Activated T-helper 17 cell treated with anti-CD3 and anti-CD28 coated beads, Interleukin-2, amount 50 U/mL, for 72 hours (primary cell): ENCODE measurements at regions not wholly inside any gene's neighbourhood (a gene's known extent, or its start where the extent isn't known, plus 50 kb on each side); places are given as distances from the start of the nearest gene placed in this dataset.
"Not testable (repeated sequence)": the region's sequence is repeated elsewhere in the genome, so short reads cannot be mapped to it uniquely, and the experiment has no call there.

Experiments
- ATAC-seq: fragments of 150-1000 bp; cut with Tn5 transposase; replicated peaks from 2 replicates; pipeline ENCODE4 v1.10.0; 2021; ENCODE audit warnings: mild to moderate bottlenecking, moderate library complexity
- H3K27ac Mint-ChIP-seq: one replicate; pipeline ENCODE4 v1.8.0; 2022; ENCODE audit warnings: mixed read lengths
- H3K27me3 Mint-ChIP-seq: one replicate; pipeline ENCODE4 v1.8.0; 2022; ENCODE audit warnings: mixed read lengths
- H3K36me3 Mint-ChIP-seq: one replicate; pipeline ENCODE4 v1.8.0; 2022; ENCODE audit warnings: low read depth, mild to moderate bottlenecking, mixed read lengths
- H3K4me1 Mint-ChIP-seq: one replicate; pipeline ENCODE4 v1.8.0; 2022; ENCODE audit warnings: mixed read lengths
- H3K4me3 Mint-ChIP-seq: one replicate; pipeline ENCODE4 v1.8.0; 2022; ENCODE audit warnings: mild to moderate bottlenecking, mixed read lengths
- H3K9me3 Mint-ChIP-seq: one replicate; pipeline ENCODE4 v1.8.0; 2022; ENCODE audit warnings: mixed read lengths

DNA sequence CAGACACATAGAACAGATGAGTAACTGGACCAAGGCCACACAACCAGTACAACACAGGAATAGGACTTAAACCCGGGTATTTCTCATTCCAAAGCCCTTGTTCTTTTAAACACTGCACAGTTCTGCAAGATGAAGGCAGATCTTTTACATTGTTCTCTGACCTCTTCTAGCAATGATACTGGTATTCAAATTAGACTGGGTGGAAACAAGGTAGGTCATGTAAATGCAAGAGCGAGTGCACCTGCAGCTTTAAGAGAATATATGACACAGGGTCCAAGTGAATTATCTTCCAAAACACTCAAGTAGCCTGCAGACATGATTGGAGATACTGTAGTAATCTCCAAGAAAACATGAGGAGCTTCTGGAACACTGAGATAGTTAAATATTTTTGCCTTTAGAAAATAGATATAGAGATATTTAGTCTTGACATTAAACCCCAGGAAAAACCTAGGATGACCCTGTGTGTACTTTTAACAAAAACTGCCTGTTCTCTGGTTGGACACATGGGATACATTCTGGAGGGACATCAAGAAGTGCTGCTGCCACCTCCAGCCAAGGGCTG is 130.6 kb upstream of the EPB41L4A start:
- Mint-ChIP-seq H3K36me3 (no peaks in the 10 kb centered on the region), H3K27me3 (peaks cover 3% of the 10 kb centered on the region), H3K27ac (no peak overlapping the region), H3K4me3 (no peak overlapping the region), H3K4me1 (no peaks in the 10 kb centered on the region), H3K9me3 (no peaks in the 10 kb centered on the region)
- ATAC-seq = no peak

DNA sequence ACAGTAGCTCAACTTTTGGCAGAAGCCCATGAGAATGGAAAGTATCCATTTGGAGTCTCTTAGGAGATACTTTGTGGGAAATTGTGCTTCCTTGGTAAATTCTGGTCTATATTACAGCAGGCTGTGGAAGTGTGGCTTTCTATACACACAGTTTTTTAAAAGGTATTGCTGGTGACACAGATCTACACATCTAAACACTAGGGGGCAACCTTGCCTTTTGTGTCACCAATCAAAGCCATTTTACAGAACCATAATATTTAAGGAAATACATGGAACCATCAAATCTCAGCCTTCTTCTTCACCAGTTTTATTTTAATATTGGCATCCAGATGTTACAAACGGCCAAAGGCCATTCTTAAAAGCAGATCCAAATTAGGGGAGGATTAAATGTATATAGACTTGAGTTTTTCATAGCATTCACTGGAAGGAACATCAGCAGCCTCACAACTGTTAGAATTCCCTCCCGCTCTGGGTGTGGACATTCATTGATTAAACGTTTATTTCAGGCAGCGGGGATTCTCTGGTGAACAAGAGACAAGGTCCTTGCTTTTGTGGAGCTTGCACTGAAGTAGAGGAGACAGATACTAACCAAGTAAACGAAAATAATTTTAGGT is 132.4 kb upstream of the EPB41L4A start:
- Mint-ChIP-seq H3K9me3 (no peaks in the 10 kb centered on the region), H3K4me3 (no peak overlapping the region), H3K27ac (no peak overlapping the region), H3K4me1 (no peaks in the 10 kb centered on the region), H3K36me3 (no peaks in the 10 kb centered on the region), H3K27me3 (peaks cover 3% of the 10 kb centered on the region)
- ATAC-seq = peak; percentile 40

DNA sequence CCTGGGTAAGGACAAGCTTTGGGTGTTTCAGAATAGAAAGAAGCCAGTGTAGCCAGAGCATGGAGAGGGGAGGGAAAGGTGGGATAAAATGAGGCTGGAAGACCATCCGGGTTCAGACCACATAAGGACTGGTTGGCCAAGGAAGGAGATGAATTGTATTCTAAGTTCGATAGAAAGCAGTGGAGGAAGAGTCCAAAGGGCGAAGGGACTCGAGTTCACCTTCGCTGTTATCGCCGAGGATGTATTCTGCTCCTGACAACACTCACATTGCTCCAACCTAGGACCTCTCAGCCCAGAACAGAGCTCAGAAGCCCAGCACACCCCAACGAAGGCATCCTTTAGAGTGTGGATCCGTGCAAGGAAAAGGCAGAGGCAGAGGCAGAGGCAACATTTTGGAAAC is 133.1 kb upstream of the EPB41L4A start:
- no peak overlapping the region for H3K4me3 Mint-ChIP-seq

DNA sequence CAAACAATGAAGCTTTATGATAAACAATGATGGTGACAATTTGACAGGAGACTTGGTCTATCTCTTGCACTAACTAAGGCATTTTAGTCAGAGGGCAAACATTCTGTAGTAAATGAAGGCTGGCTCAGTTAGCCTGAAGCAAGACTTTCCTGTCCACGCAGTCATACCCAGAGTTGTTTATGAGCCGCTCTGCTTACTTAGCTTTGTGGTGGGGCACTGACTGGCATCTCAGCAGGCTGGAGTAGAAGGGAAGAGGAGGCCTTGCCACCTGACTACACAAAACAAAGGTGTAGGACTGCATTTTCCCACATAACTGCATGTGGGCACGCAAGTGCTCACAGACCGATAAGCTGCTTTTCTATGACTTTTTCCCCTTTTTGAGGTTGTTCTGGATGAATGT is 133.7 kb upstream of the EPB41L4A start:
- H3K36me3 Mint-ChIP-seq = no peaks in the 10 kb centered on the region
- H3K27ac Mint-ChIP-seq = no peak overlapping the region
- H3K9me3 Mint-ChIP-seq = no peaks in the 10 kb centered on the region
- no peaks in the 10 kb centered on the region for H3K4me1 Mint-ChIP-seq
- ATAC-seq = no peak
- H3K27me3 Mint-ChIP-seq = peaks cover 3% of the 10 kb centered on the region
- no peak overlapping the region for H3K4me3 Mint-ChIP-seq

More for the DNA sequence above, 133.1 kb upstream of the EPB41L4A start:
- H3K9me3 Mint-ChIP-seq = no peaks in the 10 kb centered on the region
- no peak overlapping the region for H3K27ac Mint-ChIP-seq
- ATAC-seq = no peak
- H3K27me3 Mint-ChIP-seq = peaks cover 3% of the 10 kb centered on the region
- H3K36me3 Mint-ChIP-seq = no peaks in the 10 kb centered on the region
- H3K4me1 Mint-ChIP-seq = no peaks in the 10 kb centered on the region

DNA sequence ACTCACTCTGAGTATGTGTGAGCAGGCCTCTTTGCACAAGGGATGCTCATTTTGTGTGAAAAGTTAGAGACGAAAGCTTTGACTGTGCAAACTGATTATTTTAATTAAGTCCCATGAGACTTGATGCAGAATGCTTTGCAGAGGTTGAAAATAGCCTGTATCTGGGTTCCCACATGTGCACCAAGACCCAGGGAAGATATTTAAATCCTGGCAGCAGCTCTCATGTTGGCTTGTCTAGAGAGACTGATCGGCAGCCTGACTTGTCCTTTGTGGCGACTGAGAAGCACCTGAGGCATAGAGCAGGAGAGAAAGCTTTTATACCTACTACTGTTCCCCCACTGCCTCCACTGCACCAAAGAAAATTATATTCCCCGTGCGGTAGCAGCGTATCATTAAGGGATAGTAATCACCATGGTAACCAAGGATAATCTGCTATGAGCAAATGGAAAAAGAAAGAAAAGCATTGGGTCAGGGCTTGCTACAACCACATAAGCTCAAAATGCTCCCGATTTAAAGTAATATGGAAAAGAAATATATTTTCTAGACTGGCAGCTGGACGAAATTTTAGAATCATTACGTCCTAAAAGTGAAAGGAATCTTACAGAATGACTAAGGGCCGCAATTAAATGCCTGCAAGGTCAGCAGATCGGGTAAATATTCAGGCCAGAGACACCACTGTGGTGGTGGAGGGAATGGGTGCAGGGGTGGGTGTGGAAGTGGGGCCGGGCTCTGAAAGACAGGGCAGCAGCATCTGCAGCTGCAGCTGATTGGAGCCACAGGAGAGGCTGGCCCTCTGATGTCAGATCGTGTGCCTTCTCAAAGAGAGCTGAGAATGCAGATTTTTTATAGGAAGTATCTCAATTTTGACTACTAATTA is 135.3 kb upstream of the EPB41L4A start:
- ATAC-seq = no peak
- H3K27ac Mint-ChIP-seq = no peak overlapping the region
- no peak overlapping the region for H3K4me3 Mint-ChIP-seq
- H3K9me3 Mint-ChIP-seq = no peaks in the 10 kb centered on the region
- peaks cover 3% of the 10 kb centered on the region for H3K27me3 Mint-ChIP-seq
- H3K4me1 Mint-ChIP-seq = no peaks in the 10 kb centered on the region
- H3K36me3 Mint-ChIP-seq = no peaks in the 10 kb centered on the region

DNA sequence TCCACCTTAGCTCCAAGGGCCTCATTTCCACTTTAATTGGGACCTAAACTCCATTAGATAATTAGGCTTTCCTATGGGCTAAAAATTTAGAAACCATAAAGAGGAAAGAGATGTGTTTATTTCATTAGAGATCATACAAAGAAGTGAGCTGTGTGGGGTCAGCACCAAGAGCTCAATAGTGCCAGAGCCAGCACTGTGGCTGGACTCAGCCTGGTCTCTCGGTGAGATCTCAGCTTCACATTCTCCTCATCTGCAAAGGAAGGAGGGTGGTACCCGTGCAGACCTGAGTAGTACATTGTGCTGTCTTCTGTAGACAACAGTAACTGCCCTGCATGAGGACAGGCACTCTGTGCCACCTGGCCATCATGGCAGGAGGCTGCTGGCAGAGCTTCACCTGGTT is 136.1 kb upstream of the EPB41L4A start:
- Mint-ChIP-seq H3K36me3 (no peaks in the 10 kb centered on the region), H3K4me3 (no peak overlapping the region), H3K27me3 (no peaks in the 10 kb centered on the region), H3K9me3 (no peaks in the 10 kb centered on the region), H3K4me1 (no peaks in the 10 kb centered on the region), H3K27ac (no peak overlapping the region)
- no peak for ATAC-seq

DNA sequence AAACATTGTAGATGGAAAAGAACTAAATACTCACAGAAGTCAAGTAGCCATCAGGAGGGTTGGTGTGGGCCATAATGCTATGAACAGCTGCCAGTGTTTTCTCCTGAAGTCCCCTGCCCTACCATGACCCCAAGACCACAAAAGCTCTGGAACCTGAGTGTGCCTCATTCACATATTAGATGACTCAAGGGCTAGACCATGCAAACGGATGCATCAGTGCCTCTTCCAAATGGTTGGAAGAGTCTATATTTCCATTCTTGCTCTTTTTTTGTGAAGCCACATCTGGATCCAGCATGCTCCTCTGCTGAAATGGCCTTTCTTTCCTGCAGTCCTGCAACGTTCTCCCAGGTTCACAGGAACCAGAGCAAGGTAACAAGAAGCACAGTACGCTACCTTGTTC is 136.6 kb upstream of the EPB41L4A start:
- H3K4me1 Mint-ChIP-seq = no peaks in the 10 kb centered on the region
- H3K36me3 Mint-ChIP-seq = no peaks in the 10 kb centered on the region
- no peak for ATAC-seq
- H3K27ac Mint-ChIP-seq = no peak overlapping the region
- H3K9me3 Mint-ChIP-seq = no peaks in the 10 kb centered on the region
- no peak overlapping the region for H3K4me3 Mint-ChIP-seq
- H3K27me3 Mint-ChIP-seq = no peaks in the 10 kb centered on the region

DNA sequence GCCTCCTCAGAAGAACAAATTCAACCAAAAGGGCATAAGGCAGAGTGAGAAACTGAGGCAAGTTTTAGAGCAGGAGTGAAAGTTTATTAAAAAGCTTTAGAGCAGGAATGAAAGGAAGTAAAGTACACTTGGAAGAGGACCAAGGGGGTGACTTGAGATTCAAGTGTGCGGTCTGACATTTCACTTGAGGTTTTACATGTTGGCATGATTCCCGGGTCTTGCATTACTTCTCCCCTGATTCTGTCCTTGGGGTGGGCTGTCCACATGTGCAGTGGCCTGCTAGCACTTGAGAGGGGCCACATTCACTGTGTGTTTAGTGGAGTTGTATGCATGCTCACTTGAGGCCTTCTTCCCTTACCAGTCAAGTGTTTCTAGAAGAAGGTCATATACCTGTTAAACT is 140.4 kb upstream of the EPB41L4A start:
- not testable (repeated sequence) for H3K36me3 Mint-ChIP-seq, H3K27ac Mint-ChIP-seq, H3K4me3 Mint-ChIP-seq, ATAC-seq, H3K4me1 Mint-ChIP-seq, H3K9me3 Mint-ChIP-seq, H3K27me3 Mint-ChIP-seq

DNA sequence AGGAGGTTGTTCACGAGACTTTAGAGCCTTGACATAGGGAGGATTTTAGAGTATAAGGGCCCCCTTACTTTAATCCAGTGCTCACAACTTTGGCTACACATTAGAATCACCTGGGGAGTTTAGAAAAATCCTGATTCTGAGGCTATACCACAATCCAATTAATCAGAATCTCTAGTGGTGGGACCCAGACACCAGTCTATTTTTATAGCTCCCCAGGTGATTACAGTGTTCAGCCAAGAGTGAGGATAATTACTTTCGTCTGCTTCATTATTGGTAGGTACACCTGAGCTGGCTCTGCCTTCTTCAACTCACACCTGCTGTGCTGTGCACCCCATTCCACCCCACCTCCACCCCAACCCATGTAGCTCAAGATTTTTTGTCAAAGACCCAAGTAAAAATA is 141.3 kb upstream of the EPB41L4A start:
- Mint-ChIP-seq H3K27ac (no peak overlapping the region), H3K9me3 (peaks cover 4% of the 10 kb centered on the region), H3K36me3 (no peaks in the 10 kb centered on the region), H3K4me3 (no peak overlapping the region), H3K4me1 (no peaks in the 10 kb centered on the region), H3K27me3 (peaks cover 3% of the 10 kb centered on the region)
- no peak for ATAC-seq

DNA sequence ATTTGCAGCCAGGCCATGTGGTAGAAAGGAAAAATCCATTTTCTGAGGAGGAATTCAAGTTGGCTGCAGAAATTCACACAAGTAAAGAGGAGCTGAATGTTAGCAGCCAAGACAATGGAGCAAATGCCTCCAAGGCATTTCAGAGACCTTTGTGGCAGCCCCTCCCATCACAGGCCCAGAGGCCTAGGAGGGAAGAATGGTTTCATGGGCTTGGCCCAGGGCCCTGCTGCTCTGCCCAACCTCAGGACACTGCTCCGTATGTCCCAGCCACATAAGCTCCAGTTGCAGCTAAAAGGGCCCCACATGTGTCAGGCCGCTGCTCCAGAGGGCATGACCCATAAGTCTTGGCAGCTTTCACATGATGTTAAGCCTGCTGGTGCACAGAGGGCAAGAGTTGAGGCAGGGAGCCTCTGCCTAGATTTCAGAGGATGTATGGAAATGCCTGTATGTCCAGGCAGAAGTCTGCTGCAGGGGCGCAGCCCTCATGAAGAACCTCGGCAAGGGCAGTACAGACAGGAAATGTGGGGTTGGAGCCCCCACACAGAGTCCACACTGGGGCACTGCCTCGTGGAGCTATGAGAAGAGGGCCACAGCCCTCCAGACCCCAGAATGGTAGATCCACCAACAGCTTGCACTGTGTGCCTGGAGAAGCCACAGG is 144.2 kb upstream of the EPB41L4A start:
- Mint-ChIP-seq H3K9me3 (peaks cover 4% of the 10 kb centered on the region), H3K27ac (no peak overlapping the region), H3K27me3 (peaks cover 3% of the 10 kb centered on the region), H3K4me1 (no peaks in the 10 kb centered on the region), H3K4me3 (no peak overlapping the region), H3K36me3 (no peaks in the 10 kb centered on the region)
- ATAC-seq = no peak

DNA sequence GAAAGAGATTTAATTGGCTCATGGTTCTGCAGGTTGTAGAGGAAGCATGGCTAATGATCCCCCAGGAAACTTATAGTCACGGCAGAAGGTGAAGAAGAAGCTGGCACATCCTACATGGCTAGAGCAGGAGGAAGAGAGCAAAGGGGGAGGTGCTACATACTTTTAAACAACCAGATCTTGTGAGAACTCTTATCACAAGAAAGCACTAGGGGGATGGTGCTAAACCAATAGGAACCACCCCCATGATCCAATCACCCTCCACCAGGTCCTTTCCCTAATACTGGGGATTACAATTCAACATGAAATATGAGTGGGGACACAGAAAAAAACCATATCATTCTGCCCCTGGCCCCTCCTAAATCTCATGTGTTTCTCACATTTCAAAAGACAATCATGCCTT is 147.2 kb upstream of the EPB41L4A start:
- ATAC-seq = no peak
- no peak overlapping the region for H3K27ac Mint-ChIP-seq

DNA sequence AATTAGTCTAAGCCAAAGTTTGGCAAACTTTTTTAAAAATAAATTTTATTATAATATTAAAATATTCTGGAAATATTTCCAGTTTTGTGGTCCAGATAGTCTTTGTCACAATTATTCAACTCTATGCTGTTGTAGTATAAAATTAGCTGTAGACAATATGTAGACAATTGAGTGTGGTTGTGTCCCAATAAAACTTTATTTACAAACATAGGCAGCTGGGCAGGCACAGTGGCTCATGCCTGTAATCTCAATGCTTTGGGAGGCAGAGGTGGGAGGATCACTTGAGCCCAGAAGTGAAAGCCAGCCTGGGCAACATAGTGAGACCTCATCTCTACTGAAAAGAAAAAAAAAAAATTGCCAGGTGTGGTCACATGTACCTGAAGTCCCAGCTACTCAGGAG is 150.5 kb upstream of the EPB41L4A start:
- H3K4me3 Mint-ChIP-seq = no peak overlapping the region
- peaks cover 6% of the 10 kb centered on the region for H3K27me3 Mint-ChIP-seq
- H3K27ac Mint-ChIP-seq = no peak overlapping the region
- H3K36me3 Mint-ChIP-seq = no peaks in the 10 kb centered on the region
- ATAC-seq = no peak
- no peaks in the 10 kb centered on the region for H3K9me3 Mint-ChIP-seq
- no peaks in the 10 kb centered on the region for H3K4me1 Mint-ChIP-seq

More for the DNA sequence above, 147.2 kb upstream of the EPB41L4A start:
- Mint-ChIP-seq H3K36me3 (no peaks in the 10 kb centered on the region), H3K4me3 (no peak overlapping the region), H3K9me3 (peaks cover 4% of the 10 kb centered on the region), H3K27me3 (peaks cover 6% of the 10 kb centered on the region), H3K4me1 (no peaks in the 10 kb centered on the region)

DNA sequence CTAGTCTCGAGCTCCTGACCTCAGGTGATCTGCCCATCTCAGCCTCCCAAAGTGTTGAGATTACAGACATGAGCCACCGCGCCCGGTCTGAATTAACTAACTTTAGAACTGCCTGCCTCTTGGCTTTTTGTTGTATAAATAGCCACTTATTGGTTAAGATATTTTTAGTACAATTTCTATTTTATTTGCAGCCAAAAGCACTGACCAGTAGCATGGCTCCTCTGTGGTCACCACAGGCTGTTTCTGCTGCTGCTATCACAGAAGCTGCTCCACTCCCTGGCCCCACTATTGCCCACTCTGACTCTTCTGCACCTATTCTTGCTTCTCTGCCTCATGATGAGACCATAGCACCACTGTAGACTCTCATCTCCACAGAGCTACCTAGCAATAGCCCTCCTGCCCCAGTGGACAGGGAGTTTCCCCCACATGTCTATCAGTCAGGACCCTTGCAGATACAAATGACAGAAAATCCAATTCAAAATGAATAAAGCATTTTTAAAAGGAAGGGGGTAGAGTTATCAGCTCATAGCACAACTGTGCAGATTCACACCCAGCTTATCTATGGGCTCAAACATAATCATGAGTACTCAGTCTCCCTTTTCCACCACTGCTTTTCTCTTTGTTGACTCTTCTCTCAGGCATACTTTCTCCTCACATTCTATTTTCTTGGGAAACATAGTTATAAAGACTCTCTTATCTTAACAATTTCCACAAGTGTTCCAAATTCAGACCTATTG is 151.8 kb upstream of the EPB41L4A start:
- H3K4me3 Mint-ChIP-seq = no peak overlapping the region
- ATAC-seq = no peak
- no peak overlapping the region for H3K27ac Mint-ChIP-seq
- no peaks in the 10 kb centered on the region for H3K4me1 Mint-ChIP-seq
- H3K36me3 Mint-ChIP-seq = no peaks in the 10 kb centered on the region
- peaks cover 3% of the 10 kb centered on the region for H3K27me3 Mint-ChIP-seq
- H3K9me3 Mint-ChIP-seq = no peaks in the 10 kb centered on the region

DNA sequence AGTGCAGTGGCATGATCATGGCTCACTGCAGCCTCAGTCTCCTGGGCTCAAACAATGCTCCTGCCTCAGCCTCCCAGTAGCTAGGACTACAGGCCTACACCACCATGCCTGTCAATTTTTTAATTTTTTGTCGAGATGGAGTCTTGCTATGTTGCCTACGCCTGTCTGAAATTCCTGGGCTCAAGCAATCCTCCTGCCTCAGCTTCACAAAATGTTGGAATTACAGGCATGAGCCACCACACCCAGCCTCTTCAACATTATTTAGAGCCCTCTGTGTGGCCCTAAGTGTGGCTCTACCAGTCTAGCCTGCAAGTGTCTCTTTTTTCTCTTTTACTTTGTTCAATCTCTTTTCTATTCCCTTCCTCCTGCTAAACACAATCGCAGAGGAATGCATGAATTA is 154.4 kb upstream of the EPB41L4A start:
- H3K9me3 Mint-ChIP-seq = no peaks in the 10 kb centered on the region
- H3K4me1 Mint-ChIP-seq = no peaks in the 10 kb centered on the region
- H3K27ac Mint-ChIP-seq = no peak overlapping the region
- no peaks in the 10 kb centered on the region for H3K36me3 Mint-ChIP-seq
- no peak for ATAC-seq
- H3K27me3 Mint-ChIP-seq = peaks cover 7% of the 10 kb centered on the region
- no peak overlapping the region for H3K4me3 Mint-ChIP-seq
